ENCODE measurements at regions not wholly inside any gene's neighbourhood (a gene's known extent, or its start where the extent isn't known, plus 50 kb on each side); places are given as distances from the start of the nearest gene placed in this dataset.

DNA sequence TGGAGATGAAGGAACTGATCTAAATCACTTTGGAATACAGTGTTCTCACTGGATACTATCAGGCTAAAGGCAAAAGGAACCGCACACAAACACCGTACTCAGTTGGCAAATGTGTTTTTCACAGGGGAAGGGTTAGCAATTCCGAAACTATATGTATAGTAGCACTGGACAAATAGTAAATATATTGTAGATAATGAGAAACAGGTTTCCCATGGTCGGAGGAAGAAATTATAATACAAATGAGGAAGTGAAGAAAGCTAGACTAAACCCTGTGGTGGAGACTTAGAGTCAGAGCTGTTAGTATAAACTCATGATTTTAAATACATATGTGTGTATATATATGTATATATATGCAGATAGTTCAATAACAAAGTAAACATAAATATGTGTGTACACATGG lies 414.1 kb upstream of the SALL1 start:
- no peak for DNase-seq

DNA sequence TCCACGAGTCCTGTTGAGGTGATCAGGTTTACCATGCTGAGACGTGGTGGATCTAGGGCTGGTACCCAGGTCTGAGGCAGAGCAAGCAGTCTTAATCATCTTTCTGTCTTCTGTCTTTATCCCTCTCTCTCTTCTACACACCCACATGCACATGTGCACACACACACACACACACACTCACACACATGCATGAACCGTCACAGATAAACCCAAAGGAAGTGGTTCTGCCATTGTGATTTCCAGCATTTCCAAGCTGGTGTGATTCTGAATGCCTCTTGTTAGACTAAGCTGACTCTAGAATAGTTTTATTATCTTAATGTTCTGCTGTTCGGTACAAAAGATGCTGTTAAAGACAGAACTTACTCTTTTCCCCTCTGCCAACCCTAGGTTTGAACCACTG lies 411.8 kb upstream of the SALL1 start:
- DNase-seq = no peak

DNA sequence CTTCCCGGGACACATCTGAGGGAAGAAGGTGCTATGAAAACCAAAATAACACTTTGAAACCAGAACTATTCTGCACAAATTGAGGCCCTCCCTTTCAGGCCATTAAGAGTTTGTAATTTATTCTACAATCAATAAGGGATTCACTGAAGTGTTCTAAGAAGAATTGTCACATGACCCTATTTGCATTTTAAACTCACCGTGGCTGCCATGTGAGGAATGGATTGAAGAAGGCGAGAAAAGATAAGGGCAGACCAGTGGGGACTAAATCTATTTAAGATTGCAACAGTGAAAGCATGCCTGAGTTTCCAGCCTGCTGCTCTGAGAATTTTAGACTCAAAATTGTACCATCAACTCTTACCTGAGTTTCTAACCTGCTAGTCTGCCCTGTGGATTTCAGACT lies 408.8 kb upstream of the SALL1 start:
- no peak for DNase-seq

DNA sequence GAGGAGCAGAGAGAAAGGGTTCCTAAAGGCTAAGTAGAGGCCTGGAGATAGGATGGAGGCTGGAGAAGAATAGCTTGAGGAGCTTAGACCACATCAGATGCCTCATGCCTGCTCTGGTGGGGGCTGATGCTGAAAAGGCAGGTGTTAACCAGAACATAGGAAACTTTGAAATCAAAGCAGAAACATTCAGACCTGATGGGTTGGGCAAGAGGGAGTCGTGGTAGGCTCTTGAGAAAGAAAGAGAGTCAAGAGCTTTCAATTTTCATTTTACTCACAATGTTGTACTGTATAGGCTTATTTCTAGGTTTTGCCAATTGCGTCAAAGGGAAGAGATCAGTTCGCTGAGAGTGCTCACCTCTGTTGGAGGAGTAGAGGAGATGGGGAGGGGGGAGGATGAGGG lies 406.6 kb upstream of the SALL1 start:
- no peak for DNase-seq

DNA sequence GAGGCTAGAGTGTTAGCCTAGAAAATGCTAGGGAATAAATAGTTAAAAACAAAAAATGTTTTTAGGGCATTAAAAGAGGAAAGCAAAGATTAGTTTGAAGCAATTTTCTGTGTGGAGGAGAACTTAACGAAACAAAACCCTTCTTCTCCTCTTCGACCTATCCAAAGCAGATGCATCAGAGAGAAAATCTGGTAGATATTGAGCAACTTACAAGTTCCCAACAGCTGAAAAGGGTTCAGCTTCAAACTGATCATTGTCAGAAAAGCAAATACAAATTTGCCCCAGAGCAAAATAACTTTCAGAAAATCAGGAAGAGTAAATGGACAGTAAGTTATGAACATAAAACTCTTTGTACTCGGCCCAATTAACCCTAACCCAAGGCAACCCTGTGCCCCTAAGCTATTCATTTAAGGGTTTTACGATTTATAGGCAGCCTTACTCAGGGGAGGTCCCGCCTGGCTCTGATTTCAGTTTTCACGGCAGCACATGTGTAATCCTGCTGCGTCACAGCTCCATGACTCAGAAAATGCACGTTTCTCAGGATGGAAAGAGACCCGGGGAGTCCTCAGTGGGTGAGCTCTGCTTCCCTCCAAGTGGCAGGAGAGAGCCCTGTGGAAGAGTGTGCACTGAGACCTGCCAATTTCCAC lies 405.7 kb upstream of the SALL1 start:
- DNase-seq = no peak

DNA sequence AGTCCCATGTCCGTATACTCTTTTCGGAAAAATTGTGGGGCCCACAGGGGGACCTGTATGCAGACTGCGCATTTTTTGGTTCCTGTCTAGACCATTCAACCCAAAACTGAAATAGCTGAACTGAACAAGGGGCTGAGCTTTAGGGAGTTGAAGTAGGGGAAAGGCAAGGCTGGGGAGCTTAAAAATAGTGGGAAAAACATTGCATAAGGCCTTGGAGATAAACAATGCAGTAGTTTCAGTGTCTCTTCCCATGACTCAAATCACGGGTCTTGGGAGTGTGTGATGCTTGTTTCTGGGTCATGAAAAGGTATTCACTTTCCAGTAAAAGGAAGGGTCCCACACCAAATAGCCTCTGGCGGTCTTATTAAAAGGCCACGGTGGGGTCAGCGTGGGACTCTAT lies 402.8 kb upstream of the SALL1 start:
- no peak for DNase-seq

DNA sequence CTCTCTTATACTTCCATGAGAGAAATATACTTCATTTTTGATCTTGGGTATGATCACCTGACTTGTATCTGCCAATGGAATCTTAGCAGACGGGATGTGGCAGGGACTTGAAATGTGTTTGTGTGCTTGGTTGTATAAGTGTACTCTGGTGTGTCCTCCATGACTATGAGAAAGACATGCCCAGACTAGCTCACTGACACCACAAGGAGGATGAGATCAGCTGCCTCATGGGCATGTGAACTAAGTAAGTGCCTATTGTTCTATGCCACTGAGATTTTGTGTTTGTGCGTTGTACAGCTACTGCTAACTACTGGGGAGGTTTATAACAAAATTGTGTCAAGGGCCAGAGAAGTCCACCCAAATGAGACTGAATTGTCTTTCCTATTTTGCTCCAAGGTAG lies 402.2 kb upstream of the SALL1 start:
- DNase-seq = no peak

DNA sequence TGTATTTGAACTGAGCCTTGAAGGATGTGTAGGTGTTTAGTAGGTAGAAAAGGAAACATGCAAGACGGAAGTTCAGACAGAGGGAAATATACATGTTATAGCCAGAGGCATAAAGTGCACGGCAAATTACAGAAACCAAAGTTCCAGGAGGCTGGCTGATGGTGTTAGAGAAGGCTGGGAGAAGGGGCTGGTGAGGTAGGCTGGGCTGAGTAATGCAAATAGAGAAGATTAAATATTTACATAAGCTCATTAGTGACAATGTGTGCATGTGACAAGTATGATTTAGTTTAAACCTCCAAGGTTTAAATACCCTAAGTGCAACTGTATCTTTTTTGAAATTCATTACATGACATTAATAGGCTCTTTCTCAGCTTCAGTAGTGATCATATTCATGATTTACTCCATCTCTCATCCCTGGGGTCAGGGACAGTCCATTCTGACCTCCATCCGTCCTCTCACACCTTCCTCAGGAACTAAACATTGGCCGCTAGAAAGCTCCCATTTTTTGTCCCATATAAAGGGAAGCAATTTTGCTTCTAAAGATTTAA lies 399.8 kb upstream of the SALL1 start:
- DNase-seq = no peak

DNA sequence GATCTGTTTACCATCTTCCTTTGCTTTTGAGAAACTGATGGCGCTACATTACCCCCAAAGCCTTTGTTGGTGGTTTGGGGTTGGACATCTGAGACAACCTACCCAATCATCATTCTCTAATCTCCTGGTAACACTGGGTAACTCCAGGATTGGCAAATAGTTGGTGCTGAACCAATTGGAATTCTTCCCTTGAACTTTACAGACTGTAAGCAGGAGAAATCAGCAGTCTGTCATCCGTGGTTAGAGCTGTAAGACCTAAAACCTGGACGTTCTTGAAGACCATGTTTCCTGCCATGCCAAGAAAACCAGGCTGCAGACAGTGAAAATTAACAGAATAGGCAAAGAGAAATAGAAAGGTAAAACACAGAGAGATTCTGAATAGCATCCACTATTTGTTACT lies 398.8 kb upstream of the SALL1 start:
- DNase-seq = no peak

DNA sequence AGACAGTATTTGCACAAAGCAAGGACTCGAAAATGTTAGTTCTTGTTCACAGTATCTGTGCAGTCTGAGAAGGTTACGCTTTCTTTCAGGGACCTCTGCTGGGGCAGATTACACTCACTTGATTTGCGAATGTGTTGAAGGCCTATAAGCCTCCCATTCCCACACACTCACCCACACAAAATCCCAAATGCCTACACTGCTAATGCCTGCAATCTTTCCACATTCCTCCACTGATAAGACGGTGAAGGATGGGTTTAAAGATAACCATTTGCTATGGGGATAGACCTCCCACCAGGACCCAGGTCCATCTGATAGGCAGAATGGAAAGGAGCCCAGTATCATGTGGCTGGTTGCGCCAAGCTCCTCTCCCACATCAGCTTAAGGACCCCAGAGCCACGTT lies 394.9 kb upstream of the SALL1 start:
- no peak for DNase-seq

DNA sequence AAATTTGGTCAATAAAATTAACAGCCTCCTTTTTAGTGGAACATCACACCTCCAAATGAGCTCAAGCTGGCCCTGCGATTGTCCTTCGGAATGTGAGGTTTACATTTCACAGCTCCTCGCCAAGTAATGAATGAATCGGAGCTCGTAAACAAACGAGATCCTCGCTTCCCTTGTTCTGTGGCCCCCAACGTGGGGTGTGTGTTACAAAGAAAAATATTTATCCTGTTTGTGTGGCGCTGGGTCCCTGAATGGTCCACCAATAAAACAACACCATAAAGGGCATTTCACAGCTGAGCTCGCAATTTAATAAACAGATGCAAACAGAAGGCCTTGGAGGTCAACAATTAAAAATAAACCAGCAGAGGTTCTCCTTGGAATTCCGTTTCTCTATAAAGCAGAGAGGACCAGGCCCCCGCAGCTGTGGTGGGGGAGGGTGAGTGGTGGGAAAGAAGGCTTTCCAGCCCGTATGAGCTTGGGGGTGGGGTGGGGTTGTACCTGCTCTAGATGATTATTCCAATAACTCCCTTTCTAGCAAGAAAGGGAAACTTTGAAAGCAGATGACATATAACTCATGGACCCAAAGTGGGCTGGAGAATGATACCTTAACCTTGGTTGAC lies 393.9 kb upstream of the SALL1 start:
- no peak for DNase-seq

DNA sequence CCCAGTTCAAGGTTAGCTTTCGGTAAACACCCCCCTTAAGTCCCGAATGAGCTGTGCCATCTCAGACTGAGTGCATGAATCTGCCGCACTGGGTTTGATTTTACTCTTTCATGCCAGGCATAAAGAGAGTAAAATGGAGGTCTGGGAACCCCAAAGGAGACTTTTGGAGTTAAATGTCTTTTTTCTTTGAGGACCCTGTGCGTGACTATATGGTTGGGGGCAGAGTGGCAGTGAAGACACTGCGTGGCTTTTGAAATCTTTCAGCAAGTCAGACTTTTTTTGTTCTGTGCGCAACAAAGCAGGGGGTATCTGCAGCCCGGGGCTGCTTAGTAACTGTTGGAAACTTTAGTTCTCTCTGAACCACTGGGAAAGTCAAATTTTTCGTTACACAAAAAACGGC lies 392.9 kb upstream of the SALL1 start:
- DNase-seq = no peak

DNA sequence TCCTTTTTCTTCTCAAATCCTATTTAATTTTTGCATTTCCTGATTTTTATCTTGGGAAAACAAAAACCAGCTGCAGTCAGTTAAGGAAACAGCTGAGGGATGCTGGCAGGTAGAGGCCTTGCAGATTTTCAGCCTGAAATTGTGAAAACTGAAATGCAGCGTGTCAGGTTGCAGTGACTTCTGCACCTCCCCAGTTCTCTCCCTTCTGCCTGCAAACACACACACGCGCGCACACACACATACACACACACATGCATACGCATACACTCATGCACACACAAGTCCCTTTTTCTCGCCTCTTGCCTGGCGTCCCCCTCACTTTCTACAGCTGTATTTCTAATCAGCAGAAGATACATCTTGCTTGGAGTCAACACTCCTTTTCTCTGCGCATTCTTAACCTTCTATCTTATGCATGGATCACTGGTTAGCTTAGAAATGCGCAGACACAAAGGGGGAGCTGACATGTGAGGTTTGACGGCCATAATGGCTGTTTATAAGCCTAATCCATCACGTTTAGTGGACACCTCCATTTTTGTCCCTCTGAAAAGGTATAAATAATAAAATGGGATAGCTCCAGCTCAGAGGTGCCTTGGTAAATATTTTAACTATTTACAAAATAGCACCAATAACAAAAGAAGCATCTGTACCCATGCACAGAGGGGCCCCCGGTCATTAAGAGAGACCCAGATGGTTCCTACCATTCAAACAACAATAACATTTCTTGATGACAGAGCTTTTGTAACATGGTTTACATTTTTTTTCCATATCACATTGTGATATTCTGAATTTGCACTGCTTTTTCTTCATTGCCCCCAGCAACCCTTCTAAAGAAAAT lies 392.1 kb upstream of the SALL1 start:
- DNase-seq = no peak

DNA sequence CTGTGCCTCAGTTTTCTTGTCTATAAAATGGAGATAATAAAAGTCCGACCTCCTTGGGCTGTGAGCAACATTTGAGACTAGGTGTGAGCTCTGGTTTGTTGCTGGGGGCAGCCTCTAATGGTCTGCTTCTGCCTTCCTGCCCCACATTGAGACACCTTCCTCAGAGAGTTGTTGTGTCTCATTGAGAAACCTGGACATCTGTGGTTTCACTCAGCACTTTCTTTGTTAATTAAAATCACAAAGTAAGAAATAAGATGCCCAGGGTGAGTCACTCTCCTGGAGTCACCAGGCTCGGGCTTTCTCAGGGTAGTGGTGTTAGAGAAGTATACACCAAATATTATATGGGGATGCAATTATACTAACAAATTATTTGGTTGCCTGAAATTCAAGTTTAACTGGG lies 389.2 kb upstream of the SALL1 start:
- no peak for DNase-seq

DNA sequence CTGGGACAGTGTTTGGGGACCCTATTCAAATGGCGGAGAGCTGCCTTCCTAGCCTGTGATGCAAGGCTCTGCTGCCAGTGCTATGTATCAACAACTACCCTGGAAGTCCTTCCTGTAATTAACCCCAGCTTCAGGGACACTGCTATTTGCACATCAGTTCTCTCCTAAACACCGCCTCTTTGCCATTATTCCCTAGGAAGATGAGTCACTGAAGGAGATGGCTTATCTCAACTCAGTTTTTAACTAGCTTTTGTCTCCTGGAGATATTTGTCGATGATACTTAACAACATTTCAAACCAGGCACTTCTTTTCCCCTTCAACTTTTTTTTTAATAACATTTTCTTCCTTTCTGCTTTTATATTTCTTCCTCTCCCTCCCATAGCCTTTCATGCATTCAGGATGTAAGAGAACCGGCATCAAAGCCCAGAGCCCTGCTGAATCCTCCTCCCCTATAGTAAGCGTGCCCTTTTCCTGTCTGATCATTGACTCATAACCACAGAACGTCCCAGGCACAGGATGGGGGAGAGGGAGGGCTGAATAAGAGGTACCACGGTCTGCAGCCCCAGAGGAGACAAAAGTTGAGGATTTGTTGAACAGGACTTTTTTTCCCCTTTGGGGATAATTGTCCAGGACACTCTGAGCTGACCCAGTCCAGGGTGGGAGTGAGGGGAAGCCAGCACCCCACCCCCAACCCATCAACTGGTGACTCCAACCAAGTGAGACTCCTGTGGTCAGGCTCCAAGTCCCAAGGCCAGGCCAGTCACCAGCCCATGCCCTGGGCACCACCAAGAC lies 387.8 kb upstream of the SALL1 start:
- DNase-seq = no peak

DNA sequence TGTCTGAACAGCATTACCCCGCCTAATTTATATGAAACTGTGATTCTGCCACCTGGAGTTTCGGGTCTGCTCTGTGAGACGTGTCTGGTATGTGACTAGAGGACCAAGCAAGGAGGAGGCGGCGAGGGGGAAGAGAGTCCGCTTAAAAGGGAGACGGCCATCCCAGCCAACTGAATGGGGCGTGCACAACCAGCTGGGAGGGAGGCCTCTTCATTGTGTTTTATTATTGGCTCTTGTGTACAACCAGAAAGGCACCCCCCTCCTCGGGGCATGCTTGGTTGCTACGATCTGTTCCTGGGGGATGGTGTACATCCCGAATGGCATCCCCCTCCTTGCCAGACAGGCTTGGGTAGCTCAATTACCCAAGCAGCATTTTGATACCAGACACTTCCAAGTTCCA lies 384.5 kb upstream of the SALL1 start:
- no peak for DNase-seq

DNA sequence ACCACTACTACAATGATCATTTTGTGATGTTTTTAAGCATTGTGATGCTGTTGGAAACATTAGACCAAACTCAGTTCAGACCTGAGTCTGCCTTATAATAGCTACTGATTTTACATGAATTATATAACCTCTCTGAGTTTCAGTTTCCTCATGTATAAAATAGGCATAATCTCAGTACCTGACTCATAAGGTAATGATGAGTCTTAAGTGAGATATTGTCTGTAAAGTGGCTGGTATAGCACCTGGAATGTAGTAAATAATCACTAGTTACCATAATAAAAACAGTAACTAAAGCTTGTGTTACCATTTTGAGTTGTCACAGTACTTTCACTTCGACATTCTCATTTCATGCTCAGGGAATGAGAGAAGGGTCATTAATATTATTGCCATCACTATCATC lies 381.5 kb upstream of the SALL1 start:
- no peak for DNase-seq

DNA sequence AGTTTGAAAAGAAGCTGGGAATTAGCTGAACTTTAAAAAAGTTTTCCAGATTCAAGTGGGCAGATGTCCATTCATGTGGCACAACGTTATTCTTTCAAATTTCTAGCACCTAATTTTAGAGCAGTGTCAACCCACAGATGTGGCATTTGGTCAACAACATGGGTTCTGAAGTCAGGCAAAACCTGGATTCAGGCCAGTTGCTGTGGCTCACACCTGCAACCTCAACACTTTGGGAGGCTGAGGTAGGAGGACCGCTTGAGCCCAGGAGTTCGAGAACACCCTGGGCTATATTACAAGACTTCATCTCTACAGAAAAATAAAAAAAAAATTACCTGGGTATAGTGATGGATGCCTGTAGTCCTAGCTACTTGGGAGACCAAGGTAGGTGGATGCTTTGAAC lies 380.2 kb upstream of the SALL1 start:
- DNase-seq = no peak

DNA sequence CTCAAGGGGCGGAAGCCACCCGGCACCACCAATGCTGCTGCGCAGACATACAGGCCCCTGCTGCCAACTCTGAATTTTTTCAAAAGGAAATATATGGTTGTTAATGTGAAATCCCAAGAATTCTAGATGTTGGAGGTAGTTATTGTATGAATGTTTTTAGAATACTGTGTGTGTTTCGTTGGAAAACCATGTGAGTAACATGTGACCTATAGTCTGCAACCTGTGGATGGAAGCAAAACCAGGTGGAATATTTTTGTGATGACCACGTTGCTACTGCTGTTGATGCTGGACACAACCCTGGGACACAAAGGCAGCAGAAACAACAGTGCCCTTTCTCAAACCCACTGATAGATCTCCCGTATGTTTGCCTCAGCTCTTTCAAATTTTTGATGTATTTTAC lies 376.3 kb upstream of the SALL1 start:
- DNase-seq = no peak

DNA sequence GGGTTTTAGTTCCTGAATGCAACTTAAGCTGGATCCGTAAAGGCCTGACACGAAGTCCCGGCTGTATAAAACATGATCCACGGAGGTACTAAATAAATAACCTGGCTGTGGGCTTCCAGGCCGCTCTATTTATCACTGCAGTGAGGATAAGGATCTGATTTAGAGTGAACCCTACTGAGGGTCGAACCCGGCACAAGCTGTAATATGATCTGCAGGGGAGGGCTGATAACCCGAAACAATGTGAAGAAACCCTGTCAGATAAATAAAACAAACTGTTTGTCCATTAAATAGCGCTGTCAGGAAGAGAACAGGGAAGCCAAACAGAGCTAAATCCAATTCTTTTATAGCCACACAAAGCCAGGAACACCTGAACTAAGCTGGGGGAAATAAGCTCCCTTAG lies 375.6 kb upstream of the SALL1 start:
- DNase-seq = no peak

DNA sequence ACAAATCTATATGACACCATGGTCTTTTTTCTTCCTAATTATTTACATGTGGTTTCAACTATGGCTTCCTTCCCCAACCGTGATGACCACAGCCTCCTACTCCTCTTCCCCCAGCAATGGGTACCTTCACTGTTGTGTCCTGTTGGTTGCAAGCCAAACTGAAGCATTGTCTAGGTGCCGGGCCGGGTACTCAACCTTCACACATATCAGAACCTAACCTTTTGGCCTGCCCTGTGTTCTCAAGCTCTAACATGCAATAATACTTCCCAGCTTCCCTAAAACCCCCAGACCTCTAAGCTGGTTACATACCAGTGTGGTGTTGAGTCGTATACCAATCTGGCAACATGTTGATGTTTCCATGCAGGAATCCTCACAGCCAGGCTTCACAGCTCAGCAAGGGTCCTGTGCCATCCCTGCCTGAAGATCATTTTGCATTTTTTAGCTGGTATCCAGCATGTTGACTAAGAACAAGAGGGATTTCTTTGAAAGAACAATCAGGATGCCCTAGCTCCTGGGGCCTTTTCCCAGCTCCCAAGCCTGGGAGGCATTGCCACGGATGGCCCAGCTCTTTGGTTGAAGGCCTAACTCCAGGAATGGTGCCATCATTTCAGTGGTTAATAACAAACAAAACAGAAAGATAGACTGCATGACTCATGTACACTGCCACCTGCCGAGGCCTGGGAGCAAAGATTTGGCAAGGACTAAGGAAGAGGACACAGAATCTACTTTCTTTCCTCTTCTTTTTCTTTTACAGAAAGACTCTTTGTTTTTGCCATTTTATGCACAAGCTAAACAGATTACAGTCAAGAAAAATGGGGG lies 373.7 kb upstream of the SALL1 start:
- no peak for DNase-seq

DNA sequence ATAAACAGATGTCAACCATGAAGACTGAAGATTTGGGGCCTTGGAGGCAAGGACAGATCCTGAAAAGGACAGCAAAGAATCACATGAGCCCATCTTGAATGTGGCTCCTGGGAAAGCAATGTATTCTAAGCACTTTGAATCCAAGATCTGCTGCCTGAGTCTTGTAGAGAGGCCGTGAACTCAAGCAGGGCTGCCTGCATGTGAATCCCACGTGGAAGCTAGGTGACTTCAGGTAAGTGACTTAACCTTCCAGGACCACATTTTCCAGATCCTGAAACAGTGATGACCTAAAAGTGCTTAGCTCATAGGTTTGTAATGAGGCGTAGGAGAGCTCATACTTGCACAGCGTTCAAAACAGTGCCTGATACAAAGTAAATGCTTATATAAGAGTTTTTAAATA lies 373.0 kb upstream of the SALL1 start:
- no peak for DNase-seq
